ENCODE measurements at regions not wholly inside any gene's neighbourhood (a gene's known extent, or its start where the extent isn't known, plus 50 kb on each side); places are given as distances from the start of the nearest gene placed in this dataset.

DNA sequence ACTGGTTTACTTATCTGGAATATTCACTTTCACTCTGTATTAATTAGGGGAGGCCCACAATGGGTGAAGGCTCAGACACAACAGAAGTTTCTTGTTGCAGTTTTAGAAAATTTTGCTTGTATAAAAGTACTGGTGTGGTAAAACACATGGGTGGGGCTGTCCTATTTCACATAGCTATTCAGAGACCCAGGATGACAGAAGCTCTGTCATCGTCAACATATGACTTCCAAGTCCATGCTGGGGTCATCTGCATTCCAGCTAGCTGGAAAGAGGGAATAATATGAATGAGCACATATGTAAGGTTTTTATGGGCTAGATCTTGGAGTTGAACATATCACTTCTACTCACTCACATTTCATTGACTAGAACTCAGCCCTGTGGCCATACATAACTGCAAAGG lies 166.4 kb upstream of the KCTD3 start:
- dilution Hi-C loops (cut with HindIII; ENCODE audit: low sequenced_read_pairs, unreplicated experiment) (no loop called here), intact Hi-C loops (cut with micrococcal nuclease) (no loop called here), in situ Hi-C loops (cut with MboI; ENCODE audit: low sequenced_read_pairs) (no loop called here)
- Histone ChIP-seq H2AFZ (replicated peaks; ENCODE audit: low read length, poor library complexity) (no peak overlapping the region), H2AK5ac (ENCODE audit: low read depth, low read length) (no peak overlapping the region), H3K9me3 (ENCODE audit: control insufficient read depth, insufficient read depth, low read length) (no peaks in the 10 kb centered on the region), H2BK5ac (ENCODE audit: low read depth, low read length, poor library complexity, severe bottlenecking) (no peak overlapping the region), H2AK9ac (replicated peaks; ENCODE audit: low read depth, low read length, poor library complexity) (no peak overlapping the region), H4K8ac (ENCODE audit: low read depth in 2 of 2, low read length in 2 of 2) (no peak overlapping the region), H4K5ac (ENCODE audit: low read depth, low read length) (no peak overlapping the region), H3K4me2 (ENCODE audit: low read depth, low read length) (no peak overlapping the region), H3K4me1 (ENCODE audit: control insufficient read depth, insufficient read depth, low read length) (no peaks in the 10 kb centered on the region), H3K18ac (ENCODE audit: low read depth, low read length) (no peak overlapping the region), H3K4ac (ENCODE audit: low read depth, low read length) (no peak overlapping the region), H2BK15ac (ENCODE audit: low read depth, low read length) (no peak overlapping the region), H3K9ac (ENCODE audit: low read depth, low read length) (no peak overlapping the region), H3K36me3 (ENCODE audit: control insufficient read depth, insufficient read depth, low read length) (no peaks in the 10 kb centered on the region), H3K27ac (ENCODE audit: insufficient read depth, low read length) (no peak overlapping the region), H2BK20ac (ENCODE audit: low read depth, low read length) (no peak overlapping the region), H3K9me1 (ENCODE audit: insufficient read depth, low read length) (no peaks in the 10 kb centered on the region), H2BK120ac (ENCODE audit: low read depth, low read length) (no peak overlapping the region), H3K27me3 (ENCODE audit: control insufficient read depth, insufficient read depth, low read length) (no peaks in the 10 kb centered on the region; the same call in 1 of the 2 replicates), H3K23ac (ENCODE audit: low read depth, low read length) (no peak overlapping the region), H4K91ac (ENCODE audit: insufficient read depth, low read depth, low read length) (no peak overlapping the region), H4K20me1 (ENCODE audit: insufficient read depth, low read length) (no peaks in the 10 kb centered on the region), H3K4me3 (ENCODE audit: insufficient read depth, low read depth, low read length) (no peak overlapping the region), H3K56ac (ENCODE audit: extremely low read depth, insufficient read depth, low read length) (no peak overlapping the region), H3K79me1 (ENCODE audit: low read depth in 1 of 2, low read length in 2 of 2) (no peaks in the 10 kb centered on the region), H3K14ac (replicated peaks; ENCODE audit: low read depth, low read length) (no peak overlapping the region)
- DNase-seq (no peak), ATAC-seq (ENCODE audit: low read depth) (no peak)
- BruUV-seq (replicated peaks) = no TSS peak
- CTCF ChIA-PET = interaction anchor here (0.5 kb wide), 1 partner anchor 63 kb away, joined by 3 read pairs; no protein-coding TSS in a partner anchor
- no CpG with 5 or more reads among the region's 1 CpG for WGBS, 2 experiments (ENCODE audit: extremely low coverage in 2 of 2, insufficient read length in 1 of 2)
- TF ChIP-seq MAZ (IDR thresholded peaks at IDR 0.05; ENCODE audit: borderline replicate concordance, low read depth, low read length) = no peak
- TF ChIP-seq, protein P1, sequence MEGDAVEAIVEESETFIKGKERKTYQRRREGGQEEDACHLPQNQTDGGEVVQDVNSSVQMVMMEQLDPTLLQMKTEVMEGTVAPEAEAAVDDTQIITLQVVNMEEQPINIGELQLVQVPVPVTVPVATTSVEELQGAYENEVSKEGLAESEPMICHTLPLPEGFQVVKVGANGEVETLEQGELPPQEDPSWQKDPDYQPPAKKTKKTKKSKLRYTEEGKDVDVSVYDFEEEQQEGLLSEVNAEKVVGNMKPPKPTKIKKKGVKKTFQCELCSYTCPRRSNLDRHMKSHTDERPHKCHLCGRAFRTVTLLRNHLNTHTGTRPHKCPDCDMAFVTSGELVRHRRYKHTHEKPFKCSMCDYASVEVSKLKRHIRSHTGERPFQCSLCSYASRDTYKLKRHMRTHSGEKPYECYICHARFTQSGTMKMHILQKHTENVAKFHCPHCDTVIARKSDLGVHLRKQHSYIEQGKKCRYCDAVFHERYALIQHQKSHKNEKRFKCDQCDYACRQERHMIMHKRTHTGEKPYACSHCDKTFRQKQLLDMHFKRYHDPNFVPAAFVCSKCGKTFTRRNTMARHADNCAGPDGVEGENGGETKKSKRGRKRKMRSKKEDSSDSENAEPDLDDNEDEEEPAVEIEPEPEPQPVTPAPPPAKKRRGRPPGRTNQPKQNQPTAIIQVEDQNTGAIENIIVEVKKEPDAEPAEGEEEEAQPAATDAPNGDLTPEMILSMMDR (conservative IDR thresholded peaks at IDR 0.05; ENCODE audit: low read depth, low read length) = no peak
- no peak for TF ChIP-seq SMC3 (IDR thresholded peaks at IDR 0.05; ENCODE audit: low read depth, low read length)
- no peak for TF ChIP-seq BHLHE40 (IDR thresholded peaks at IDR 0.05; ENCODE audit: low read depth, low read length)
- no peak for TF ChIP-seq NFE2L2 (IDR thresholded peaks at IDR 0.05; ENCODE audit: low read depth, low read length)
- POLR2A ChIA-PET (ENCODE audit: unreplicated experiment) = no interaction called here

Data from IMR-90 (cell line).